Left ventricle myocardium inferior (tissue), 1 donor: ENCODE measurements at regions not wholly inside any gene's neighbourhood (a gene's known extent, or its start where the extent isn't known, plus 50 kb on each side); places are given as distances from the start of the nearest gene placed in this dataset.

ENCODE experiments used
- DNase-seq: peaks from one replicate; pipeline ENCODE4 v3.0.0-alpha.2; 2020
- H3K27ac ChIP-seq: fragments of 200-600 bp; replicated peaks from 2 replicates; pipeline ENCODE4 v1.8.0; 2021
- H3K27me3 ChIP-seq: fragments of 200-600 bp; 2 replicates; pipeline ENCODE4 v1.8.0; 2021; ENCODE audit warnings: low read depth
- H3K36me3 ChIP-seq: fragments of 200-600 bp; 2 replicates; pipeline ENCODE4 v1.8.0; 2021
- H3K4me1 ChIP-seq: fragments of 200-600 bp; 2 replicates; pipeline ENCODE4 v1.8.0; 2021
- H3K4me3 ChIP-seq: fragments of 200-600 bp; 2 replicates; pipeline ENCODE4 v1.8.0; 2021; ENCODE audit warnings: mild to moderate bottlenecking, moderate library complexity
- H3K9me3 ChIP-seq: fragments of 200-600 bp; replicated peaks from 2 replicates; pipeline ENCODE4 v1.8.0; 2021
- CTCF ChIP-seq: fragments of 200-600 bp; IDR thresholded peaks from 2 replicates; pipeline ENCODE4 v1.8.0; 2021; ENCODE audit warnings: antibody characterized with exemption, mild to moderate bottlenecking, borderline replicate concordance
- intact Hi-C: fragments of 100-400 bp; cut with micrococcal nuclease; formaldehyde crosslinking; loops from one replicate; pipeline ENCODE4 v1.11.0; 2022
- donor health status: DM: no; HTN: yes; CAD: no; lungs with severe emphysema.

- no peaks in the 10 kb centered on the region for H3K27me3 ChIP-seq
- no peaks in the 10 kb centered on the region for H3K9me3 ChIP-seq
- DNase-seq = no peak
- intact Hi-C loops = no loop called here
- peaks cover 23% of the 10 kb centered on the region for H3K4me1 ChIP-seq
- H3K36me3 ChIP-seq = no peaks in the 10 kb centered on the region
- H3K4me3 ChIP-seq = no peak overlapping the region
- no peak overlapping the region for H3K27ac ChIP-seq
- TF ChIP-seq CTCF = no peak
Measured at GRCh38 chr13:44757671-44758070, 181.5 kb upstream of the TSC22D1 start.

GRCh38 chr13:44756276-44756810 is 180.2 kb upstream of the TSC22D1 start:
- Histone ChIP-seq H3K27me3 (no peaks in the 10 kb centered on the region), H3K36me3 (no peaks in the 10 kb centered on the region), H3K4me1 (peaks cover 23% of the 10 kb centered on the region), H3K4me3 (no peak overlapping the region), H3K27ac (peak overlapping the region; percentile 6), H3K9me3 (no peaks in the 10 kb centered on the region)
- no peak for DNase-seq
- intact Hi-C loops = no loop called here
- no peak for TF ChIP-seq CTCF

- Histone ChIP-seq H3K27me3 (no peaks in the 10 kb centered on the region), H3K27ac (no peak overlapping the region), H3K4me1 (peaks cover 23% of the 10 kb centered on the region), H3K9me3 (no peaks in the 10 kb centered on the region), H3K4me3 (no peak overlapping the region), H3K36me3 (no peaks in the 10 kb centered on the region)
- intact Hi-C loops = no loop called here
- TF ChIP-seq CTCF = no peak
- no peak for DNase-seq
Measured at GRCh38 chr13:44755872-44756271, 179.7 kb upstream of the TSC22D1 start.

GRCh38 chr13:44752164-44752563 is 176.0 kb upstream of the TSC22D1 start:
- intact Hi-C loops = no loop called here
- Histone ChIP-seq H3K4me3 (no peak overlapping the region), H3K36me3 (no peaks in the 10 kb centered on the region), H3K27me3 (no peaks in the 10 kb centered on the region), H3K4me1 (peaks cover 12% of the 10 kb centered on the region), H3K9me3 (no peaks in the 10 kb centered on the region), H3K27ac (no peak overlapping the region)
- TF ChIP-seq CTCF = no peak
- no peak for DNase-seq

GRCh38 chr13:44750630-44751029 is 174.5 kb upstream of the TSC22D1 start:
- Histone ChIP-seq H3K9me3 (no peaks in the 10 kb centered on the region), H3K27ac (no peak overlapping the region), H3K4me1 (peaks cover 5% of the 10 kb centered on the region), H3K27me3 (no peaks in the 10 kb centered on the region), H3K4me3 (no peak overlapping the region), H3K36me3 (no peaks in the 10 kb centered on the region)
- no peak for TF ChIP-seq CTCF
- intact Hi-C loops = no loop called here
- DNase-seq = no peak
